ENCODE measurements at regions not wholly inside any gene's neighbourhood (a gene's known extent, or its start where the extent isn't known, plus 50 kb on each side); places are given as distances from the start of the nearest gene placed in this dataset.

GRCh38 chr3:72480366-72480765 lies 367.9 kb downstream of the SHQ1 start:
- Mint-ChIP-seq H3K27me3 (ENCODE audit: low read depth) (no peaks in the 10 kb centered on the region), H3K4me3 (ENCODE audit: low read depth) (no peak overlapping the region), H3K36me3 (ENCODE audit: low read depth) (peaks cover 19% of the 10 kb centered on the region), H3K9me3 (peaks cover 9% of the 10 kb centered on the region), H3K27ac (peak overlapping the region; percentile 95), H3K4me1 (ENCODE audit: low read depth) (peaks cover 72% of the 10 kb centered on the region)
- intact Hi-C loops (cut with micrococcal nuclease) = loop anchor here (5.0 to 10.0 kb wide), 3 partner anchors 274 to 606 kb away; no protein-coding TSS in a partner anchor
- DNase-seq (ENCODE audit: low spot score) = no peak

DNA sequence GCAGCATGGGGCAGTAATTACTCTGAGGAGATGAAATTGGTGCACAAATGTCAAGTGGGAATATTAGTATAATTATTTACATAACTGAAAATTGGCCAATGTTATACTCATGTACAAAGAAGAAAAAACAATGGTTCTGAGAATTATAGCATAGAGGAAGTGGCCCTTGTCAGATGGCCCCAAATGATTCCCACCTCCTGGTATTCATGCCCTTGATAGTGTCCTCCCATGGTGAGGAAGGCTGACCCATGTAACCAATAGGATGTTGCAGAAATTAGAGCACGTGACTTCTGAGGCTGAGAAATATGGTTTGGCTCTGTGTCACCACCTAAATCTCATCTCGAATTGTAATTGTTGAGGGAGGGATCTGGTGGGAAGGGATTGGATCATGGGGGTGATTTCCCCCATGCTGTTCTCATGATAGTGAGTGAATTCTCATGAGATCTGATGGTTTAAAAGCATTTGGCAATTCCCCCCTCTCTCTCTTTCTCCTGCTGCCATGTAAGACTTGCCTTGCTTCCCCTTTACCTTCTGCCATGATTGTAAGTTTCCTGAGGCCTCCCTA lies 368.5 kb downstream of the SHQ1 start:
- Mint-ChIP-seq H3K27ac (peak overlapping the region; percentile 95), H3K27me3 (ENCODE audit: low read depth) (no peaks in the 10 kb centered on the region), H3K9me3 (peaks cover 7% of the 10 kb centered on the region), H3K36me3 (ENCODE audit: low read depth) (peaks cover 14% of the 10 kb centered on the region), H3K4me1 (ENCODE audit: low read depth) (peaks cover 72% of the 10 kb centered on the region), H3K4me3 (ENCODE audit: low read depth) (no peak overlapping the region)
- intact Hi-C loops (cut with micrococcal nuclease) = loop anchor here (5.0 to 10.0 kb wide), 3 partner anchors 275 to 605 kb away; no protein-coding TSS in a partner anchor
- no peak for DNase-seq (ENCODE audit: low spot score)

DNA sequence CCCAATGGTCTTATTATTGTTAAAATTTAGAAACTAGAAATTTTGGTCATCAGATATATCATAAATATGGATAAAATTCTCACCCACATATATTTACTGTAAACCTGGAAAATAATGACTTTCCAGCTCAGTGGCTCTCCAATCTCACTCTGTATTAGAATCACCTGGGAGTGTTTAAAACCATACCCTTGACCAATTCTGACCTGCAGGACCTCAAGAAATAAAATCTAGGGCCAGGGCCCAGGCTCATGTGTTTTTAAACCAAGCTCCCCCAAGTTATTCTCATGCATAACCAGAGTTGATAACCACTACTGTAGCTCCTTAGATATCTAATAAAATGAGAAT lies 372.1 kb downstream of the SHQ1 start:
- Mint-ChIP-seq H3K4me1 (ENCODE audit: low read depth) (peaks cover 61% of the 10 kb centered on the region), H3K27ac (peak overlapping the region; percentile 33), H3K36me3 (ENCODE audit: low read depth) (peaks cover 17% of the 10 kb centered on the region), H3K4me3 (ENCODE audit: low read depth) (no peak overlapping the region), H3K27me3 (ENCODE audit: low read depth) (no peaks in the 10 kb centered on the region), H3K9me3 (peaks cover 11% of the 10 kb centered on the region)
- no peak for DNase-seq (ENCODE audit: low spot score)
- intact Hi-C loops (cut with micrococcal nuclease) = loop anchor here (1.0 kb wide), 1 partner anchor 149 kb away; no protein-coding TSS in a partner anchor

GRCh38 chr3:72475258-72476138 lies 372.7 kb downstream of the SHQ1 start:
- no peak for DNase-seq (ENCODE audit: low spot score)
- Mint-ChIP-seq H3K4me1 (ENCODE audit: low read depth) (peaks cover 55% of the 10 kb centered on the region), H3K4me3 (ENCODE audit: low read depth) (peak overlapping the region; percentile 31), H3K9me3 (peaks cover 11% of the 10 kb centered on the region), H3K36me3 (ENCODE audit: low read depth) (peaks cover 12% of the 10 kb centered on the region), H3K27me3 (ENCODE audit: low read depth) (no peaks in the 10 kb centered on the region), H3K27ac (peak overlapping the region; percentile 89)
- intact Hi-C loops (cut with micrococcal nuclease) = loop anchor here (1.0 to 2.0 kb wide), 4 partner anchors 8 to 150 kb away; no protein-coding TSS in a partner anchor

DNA sequence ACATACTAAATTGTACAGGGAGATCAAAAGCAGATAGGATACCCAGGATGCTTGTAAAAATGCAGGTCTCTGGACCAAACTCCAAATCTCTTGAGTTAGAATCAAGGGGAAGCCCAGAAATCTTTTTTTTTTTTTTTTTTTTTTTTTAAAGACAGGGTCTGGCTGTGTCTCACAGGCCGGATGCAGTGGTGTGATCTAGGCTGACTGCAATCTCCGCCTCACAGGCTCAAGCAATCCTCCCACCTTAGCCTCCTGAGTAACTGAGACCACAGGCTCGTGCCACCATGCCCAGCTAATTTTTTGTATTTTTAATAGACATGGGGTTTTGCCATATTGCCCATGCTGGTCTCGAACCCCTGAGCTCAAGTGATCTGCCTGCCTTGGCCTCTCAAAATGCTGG lies 373.5 kb downstream of the SHQ1 start:
- H3K9me3 Mint-ChIP-seq = peaks cover 6% of the 10 kb centered on the region
- peak overlapping the region; percentile 31 for H3K4me3 Mint-ChIP-seq (ENCODE audit: low read depth)
- peak overlapping the region; percentile 89 for H3K27ac Mint-ChIP-seq
- intact Hi-C loops (cut with micrococcal nuclease) = loop anchor here (1.0 to 2.0 kb wide), 3 partner anchors 9 to 46 kb away; no protein-coding TSS in a partner anchor
- DNase-seq (ENCODE audit: low spot score) = no peak
- H3K4me1 Mint-ChIP-seq (ENCODE audit: low read depth) = peaks cover 48% of the 10 kb centered on the region
- H3K36me3 Mint-ChIP-seq (ENCODE audit: low read depth) = peaks cover 5% of the 10 kb centered on the region
- no peaks in the 10 kb centered on the region for H3K27me3 Mint-ChIP-seq (ENCODE audit: low read depth)

GRCh38 chr3:72473156-72473555 lies 375.1 kb downstream of the SHQ1 start:
- peaks cover 4% of the 10 kb centered on the region for H3K9me3 Mint-ChIP-seq
- H3K36me3 Mint-ChIP-seq (ENCODE audit: low read depth) = peaks cover 5% of the 10 kb centered on the region
- DNase-seq (ENCODE audit: low spot score) = no peak
- intact Hi-C loops (cut with micrococcal nuclease) = loop anchor here (2.0 kb wide), 1 partner anchor 14 kb away; no protein-coding TSS in a partner anchor
- no peak overlapping the region for H3K4me3 Mint-ChIP-seq (ENCODE audit: low read depth)
- H3K4me1 Mint-ChIP-seq (ENCODE audit: low read depth) = peaks cover 47% of the 10 kb centered on the region
- peak overlapping the region; percentile 84 for H3K27ac Mint-ChIP-seq
- no peaks in the 10 kb centered on the region for H3K27me3 Mint-ChIP-seq (ENCODE audit: low read depth)

DNA sequence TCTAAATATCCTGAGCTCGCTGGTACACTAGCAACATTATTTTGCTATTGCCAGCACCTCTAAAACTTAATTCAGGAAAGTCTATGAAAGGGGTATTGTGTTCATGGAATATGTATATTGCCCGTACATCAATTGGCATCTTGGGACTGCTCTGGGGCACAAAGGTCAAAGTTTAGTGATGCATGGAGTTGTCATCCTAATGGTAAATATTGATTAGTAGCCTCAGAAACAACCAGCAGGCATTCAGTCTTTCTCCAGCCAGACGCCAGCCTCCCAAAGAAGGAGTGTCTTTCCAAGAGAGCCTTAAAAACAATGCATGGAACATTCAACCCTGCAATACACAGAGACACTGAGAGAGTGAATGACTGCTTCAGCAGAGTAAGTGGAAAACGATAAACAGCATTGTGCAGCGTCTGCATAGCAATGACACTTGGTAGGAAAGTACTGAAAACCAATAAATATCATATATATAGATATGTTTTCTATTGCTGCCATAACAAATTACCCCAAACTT lies 377.3 kb downstream of the SHQ1 start:
- H3K4me3 Mint-ChIP-seq (ENCODE audit: low read depth) = no peak overlapping the region
- intact Hi-C loops (cut with micrococcal nuclease) = no loop called here
- H3K27me3 Mint-ChIP-seq (ENCODE audit: low read depth) = no peaks in the 10 kb centered on the region
- peaks cover 31% of the 10 kb centered on the region for H3K4me1 Mint-ChIP-seq (ENCODE audit: low read depth)
- no peak for DNase-seq (ENCODE audit: low spot score)
- H3K9me3 Mint-ChIP-seq = peaks cover 4% of the 10 kb centered on the region
- H3K27ac Mint-ChIP-seq = no peak overlapping the region
- H3K36me3 Mint-ChIP-seq (ENCODE audit: low read depth) = peaks cover 5% of the 10 kb centered on the region

- H3K27me3 Mint-ChIP-seq (ENCODE audit: low read depth) = no peaks in the 10 kb centered on the region
- H3K36me3 Mint-ChIP-seq (ENCODE audit: low read depth) = no peaks in the 10 kb centered on the region
- intact Hi-C loops (cut with micrococcal nuclease) = no loop called here
- no peaks in the 10 kb centered on the region for H3K9me3 Mint-ChIP-seq
- H3K27ac Mint-ChIP-seq = no peak overlapping the region
- DNase-seq (ENCODE audit: low spot score) = no peak
- H3K4me1 Mint-ChIP-seq (ENCODE audit: low read depth) = peaks cover 13% of the 10 kb centered on the region
- H3K4me3 Mint-ChIP-seq (ENCODE audit: low read depth) = no peak overlapping the region
Measured at GRCh38 chr3:72465853-72466252, 382.4 kb downstream of the SHQ1 start.

DNA sequence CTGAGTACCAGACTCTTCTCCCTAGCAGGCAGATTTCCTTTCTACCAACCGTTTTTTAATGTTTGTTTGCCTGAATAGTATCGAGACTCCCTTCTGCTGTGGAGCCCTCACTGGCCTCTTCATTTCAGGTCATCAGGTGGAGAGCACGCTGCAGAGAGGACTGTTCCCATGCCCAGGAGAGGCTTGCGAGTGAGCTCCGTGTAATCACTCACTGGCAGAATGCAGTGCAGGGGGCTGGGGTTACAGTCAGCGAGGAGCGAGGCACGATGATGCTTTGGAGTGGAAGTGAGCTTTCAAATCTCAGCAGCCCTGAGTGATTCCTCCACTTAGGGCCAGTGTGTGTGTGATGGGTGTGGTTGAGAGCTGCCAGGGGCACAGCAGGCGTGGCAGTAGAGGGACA lies 385.2 kb downstream of the SHQ1 start:
- DNase-seq (ENCODE audit: low spot score) = no peak
- intact Hi-C loops (cut with micrococcal nuclease) = no loop called here
- peaks cover 12% of the 10 kb centered on the region for H3K4me1 Mint-ChIP-seq (ENCODE audit: low read depth)

GRCh38 chr3:72462595-72463011 lies 385.6 kb downstream of the SHQ1 start:
- Mint-ChIP-seq H3K36me3 (ENCODE audit: low read depth) (no peaks in the 10 kb centered on the region), H3K4me3 (ENCODE audit: low read depth) (no peak overlapping the region), H3K4me1 (ENCODE audit: low read depth) (peaks cover 12% of the 10 kb centered on the region), H3K9me3 (no peaks in the 10 kb centered on the region), H3K27me3 (ENCODE audit: low read depth) (no peaks in the 10 kb centered on the region), H3K27ac (no peak overlapping the region)
- intact Hi-C loops (cut with micrococcal nuclease) = no loop called here
- DNase-seq (ENCODE audit: low spot score) = no peak

More for the DNA sequence above, 385.2 kb downstream of the SHQ1 start:
- no peak overlapping the region for H3K4me3 Mint-ChIP-seq (ENCODE audit: low read depth)
- no peaks in the 10 kb centered on the region for H3K9me3 Mint-ChIP-seq
- H3K27ac Mint-ChIP-seq = no peak overlapping the region
- H3K36me3 Mint-ChIP-seq (ENCODE audit: low read depth) = no peaks in the 10 kb centered on the region
- no peaks in the 10 kb centered on the region for H3K27me3 Mint-ChIP-seq (ENCODE audit: low read depth)

DNA sequence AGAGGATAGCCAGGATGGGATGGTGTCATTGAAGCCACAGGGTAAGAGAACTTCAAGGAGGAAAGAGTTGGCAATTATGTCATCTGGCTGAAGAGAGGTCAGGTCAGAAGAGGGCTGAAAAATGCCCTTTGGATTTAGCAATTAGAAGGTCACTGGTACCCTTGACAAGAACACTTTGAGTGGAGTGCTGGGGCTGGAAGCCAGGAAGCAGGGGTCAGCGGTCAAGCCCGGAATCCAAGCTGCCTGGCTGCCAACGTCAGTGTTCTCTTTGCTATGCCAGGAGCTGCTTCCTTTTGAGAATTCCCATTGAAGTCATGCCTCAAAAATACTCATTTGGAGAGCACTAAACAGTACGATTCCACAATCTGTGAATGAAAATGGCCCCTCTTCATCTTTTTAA lies 386.5 kb downstream of the SHQ1 start:
- DNase-seq (ENCODE audit: low spot score) = no peak
- peaks cover 14% of the 10 kb centered on the region for H3K4me1 Mint-ChIP-seq (ENCODE audit: low read depth)
- intact Hi-C loops (cut with micrococcal nuclease) = no loop called here
- H3K9me3 Mint-ChIP-seq = no peaks in the 10 kb centered on the region
- H3K4me3 Mint-ChIP-seq (ENCODE audit: low read depth) = no peak overlapping the region
- H3K36me3 Mint-ChIP-seq (ENCODE audit: low read depth) = no peaks in the 10 kb centered on the region
- no peaks in the 10 kb centered on the region for H3K27me3 Mint-ChIP-seq (ENCODE audit: low read depth)
- H3K27ac Mint-ChIP-seq = no peak overlapping the region

- H3K27ac Mint-ChIP-seq = no peak overlapping the region
- H3K36me3 Mint-ChIP-seq (ENCODE audit: low read depth) = no peaks in the 10 kb centered on the region
- no peaks in the 10 kb centered on the region for H3K9me3 Mint-ChIP-seq
- DNase-seq (ENCODE audit: low spot score) = no peak
- intact Hi-C loops (cut with micrococcal nuclease) = no loop called here
- peaks cover 19% of the 10 kb centered on the region for H3K4me1 Mint-ChIP-seq (ENCODE audit: low read depth)
- H3K27me3 Mint-ChIP-seq (ENCODE audit: low read depth) = no peaks in the 10 kb centered on the region
- no peak overlapping the region for H3K4me3 Mint-ChIP-seq (ENCODE audit: low read depth)
Measured at GRCh38 chr3:72460205-72461174, 387.8 kb downstream of the SHQ1 start.

Data from activated T-helper 2 cell treated with anti-CD3 and anti-CD28 coated beads, Interferon-gamma antibody, Interleukin-2, Interleukin-4, amounts not matched to agents 10 μg/mL and 5 μg/mL and 100 μg/mL, durations not matched to agents 14 hours and 24 hours and 36 hours (primary cell).